ENCODE measurements at regions not wholly inside any gene's neighbourhood (a gene's known extent, or its start where the extent isn't known, plus 50 kb on each side); places are given as distances from the start of the nearest gene placed in this dataset.

- no peak for TF ChIP-seq CTCF (IDR thresholded peaks at IDR 0.05)
- no peak for TF ChIP-seq POLR2AphosphoS5 (IDR thresholded peaks at IDR 0.05)
- no peak for TF ChIP-seq POLR2A (IDR thresholded peaks at IDR 0.05)
Measured at GRCh38 chr3:107065094-107065861, 312.0 kb upstream of the CCDC54 start.

Data from upper lobe of left lung (tissue), 4 donors.